PC-3 (cell line): ENCODE measurements at regions not wholly inside any gene's neighbourhood (a gene's known extent, or its start where the extent isn't known, plus 50 kb on each side); places are given as distances from the start of the nearest gene placed in this dataset.

Experiments
- ATAC-seq: fragments of 200-7000 bp; cut with Tn5 transposase; 2 replicates; pipeline ENCODE4 v1.9.1; 2020; ENCODE audit warnings: mild to moderate bottlenecking, moderate library complexity
- BruUV-seq: library from RNA; stranded (reverse); fragments of 400-500 nt; replicated peaks from 2 replicates; lab custom pipeline; 2021; lab: Mats Ljungman, UMichigan
- CTCF ChIA-PET: fragments of 300-600 bp; sonication (Branson Sonifier 250); formaldehyde crosslinking; loops from one replicate; lab custom pipeline; 2022; ENCODE audit warnings: antibody characterized with exemption; lab: Charles Lee
- POLR2A ChIA-PET: fragments of 300-600 bp; sonication (Branson Sonifier 250); formaldehyde crosslinking; loops from one replicate; lab custom pipeline; 2022; ENCODE audit warnings: antibody characterized with exemption; ENCODE audit not compliant: unreplicated experiment; lab: Charles Lee
- DNase-seq: peaks from one replicate; pipeline ENCODE4 v3.0.0-alpha.2; 2015
- H2AFZ ChIP-seq: fragments of 300-600 bp; sonication (generic); 2 replicates; pipeline ENCODE4 v1.6.0; 2016; ENCODE audit warnings: antibody characterized with exemption, low read length
- H3F3A ChIP-seq: fragments of 300-600 bp; sonication (generic); one replicate; pipeline ENCODE4 v1.6.0; 2017; ENCODE audit warnings: antibody characterized with exemption, low read length, control low read depth, mild to moderate bottlenecking; ENCODE audit not compliant: unreplicated experiment
- H3K27ac ChIP-seq: fragments of 300-600 bp; sonication (generic); 2 replicates; pipeline ENCODE4 v1.5.1; 2016; ENCODE audit warnings: mild to moderate bottlenecking, low read length
- H3K27me3 ChIP-seq: fragments of 300-600 bp; sonication (generic); 2 replicates; pipeline ENCODE4 v1.6.1; 2016; ENCODE audit warnings: low read length, mixed read lengths
- H3K36me3 ChIP-seq: fragments of 300-600 bp; sonication (generic); 2 replicates; pipeline ENCODE4 v1.6.1; 2016; ENCODE audit warnings: low read depth, mixed run types, low read length, mixed read lengths
- H3K4me1 ChIP-seq: fragments of 300-600 bp; sonication (generic); 2 replicates; pipeline ENCODE4 v1.5.1; 2016; ENCODE audit warnings: low read length; ENCODE audit not compliant: insufficient read depth
- H3K4me2 ChIP-seq: fragments of 300-600 bp; sonication (generic); 2 replicates; pipeline ENCODE4 v1.6.0; 2016; ENCODE audit warnings: low read length
- H3K4me3 ChIP-seq: fragments of 300-600 bp; sonication (generic); 2 replicates; pipeline ENCODE4 v1.5.1; 2016; ENCODE audit warnings: mild to moderate bottlenecking, low read length, mixed read lengths
- H3K79me2 ChIP-seq: fragments of 300-600 bp; sonication (generic); 2 replicates; pipeline ENCODE4 v1.6.1; 2017; ENCODE audit warnings: low read length, mixed read lengths
- H3K9ac ChIP-seq: fragments of 300-600 bp; sonication (generic); 2 replicates; pipeline ENCODE4 v1.6.0; 2016; ENCODE audit warnings: mild to moderate bottlenecking, low read length
- H3K9me2 ChIP-seq: fragments of 300-600 bp; sonication (generic); replicated peaks from 2 replicates; pipeline ENCODE4 v1.6.1; 2016; ENCODE audit warnings: mixed run types, low read length, mixed read lengths
- H3K9me3 ChIP-seq: fragments of 300-600 bp; sonication (generic); 2 replicates; pipeline ENCODE4 v1.6.1; 2016; ENCODE audit warnings: low read length, mixed read lengths
- H4K20me1 ChIP-seq: fragments of 300-600 bp; sonication (generic); 2 replicates; pipeline ENCODE4 v1.6.1; 2016; ENCODE audit warnings: low read length, mixed read lengths
- CTCF ChIP-seq: fragments of 300-600 bp; sonication (generic); conservative IDR thresholded peaks from 2 replicates; pipeline ENCODE4 v1.5.1; 2017; ENCODE audit warnings: antibody characterized with exemption, low read depth, mild to moderate bottlenecking, low read length
- EZH2 ChIP-seq: fragments of 300-600 bp; sonication (generic); IDR thresholded peaks from one replicate; pipeline ENCODE4 v1.6.1; 2017; ENCODE audit warnings: antibody characterized with exemption, mild to moderate bottlenecking, low read length; ENCODE audit not compliant: unreplicated experiment
- EZH2phosphoT487 ChIP-seq: fragments of 300-600 bp; sonication (generic); IDR thresholded peaks from 2 replicates; pipeline ENCODE4 v1.6.1; 2018; ENCODE audit warnings: mild to moderate bottlenecking, antibody characterized with exemption, low read length, borderline replicate concordance
- intact Hi-C: fragments of 100-400 bp; cut with micrococcal nuclease; formaldehyde crosslinking; loops from 2 replicates; pipeline ENCODE4 v1.9.0; 2023

- no peak overlapping the region for H3K9ac ChIP-seq
- BruUV-seq: no TSS peak
- peaks cover 39% of the 10 kb centered on the region for H3K4me1 ChIP-seq
- no peak overlapping the region for H3K4me3 ChIP-seq
- H4K20me1 ChIP-seq: no peaks in the 10 kb centered on the region
- ATAC-seq: no peak
- no peaks in the 10 kb centered on the region for H3K9me3 ChIP-seq
- H2AFZ ChIP-seq: no peak overlapping the region
- peak overlapping the region; percentile 35; the same call in 1 of the 2 replicates for H3K4me2 ChIP-seq
- ChIA-PET CTCF (no interaction called here), POLR2A (no interaction called here)
- H3K9me2 ChIP-seq: no peaks in the 10 kb centered on the region
- TF ChIP-seq EZH2phosphoT487 (no peak), CTCF (no peak), EZH2 (no peak)
- no peaks in the 10 kb centered on the region for H3K27me3 ChIP-seq
- no peak overlapping the region for H3K27ac ChIP-seq
- no peaks in the 10 kb centered on the region for H3F3A ChIP-seq
- DNase-seq: no peak
- no peaks in the 10 kb centered on the region for H3K36me3 ChIP-seq
- H3K79me2 ChIP-seq: no peaks in the 10 kb centered on the region
- intact Hi-C loops: no loop called here
Measured at GRCh38 chr20:6698723-6699122, 68.8 kb upstream of the BMP2 start.

- intact Hi-C loops: no loop called here
- Histone ChIP-seq H4K20me1 (no peaks in the 10 kb centered on the region), H3K27ac (peak overlapping the region; percentile 31), H2AFZ (no peak overlapping the region), H3F3A (no peaks in the 10 kb centered on the region), H3K36me3 (no peaks in the 10 kb centered on the region), H3K4me2 (peak overlapping the region; percentile 35), H3K4me1 (peaks cover 39% of the 10 kb centered on the region), H3K9me2 (no peaks in the 10 kb centered on the region), H3K9me3 (no peaks in the 10 kb centered on the region), H3K27me3 (peaks cover 4% of the 10 kb centered on the region; the same call in 1 of the 2 replicates), H3K79me2 (no peaks in the 10 kb centered on the region), H3K9ac (no peak overlapping the region), H3K4me3 (no peak overlapping the region)
- no TSS peak for BruUV-seq
- TF ChIP-seq EZH2phosphoT487 (no peak), CTCF (no peak), EZH2 (no peak)
- ATAC-seq (no peak), DNase-seq (peak; percentile 94)
- ChIA-PET POLR2A (no interaction called here), CTCF (no interaction called here)
Measured at GRCh38 chr20:6698056-6698455, 69.4 kb upstream of the BMP2 start.

- Histone ChIP-seq H3K4me3 (no peak overlapping the region), H3K9me3 (no peaks in the 10 kb centered on the region), H3K79me2 (no peaks in the 10 kb centered on the region), H3K9me2 (no peaks in the 10 kb centered on the region), H4K20me1 (no peaks in the 10 kb centered on the region), H2AFZ (0 out of 2 replicates have a peak overlapping the region, but pooled peaks have one; percentile 0), H3F3A (no peaks in the 10 kb centered on the region), H3K36me3 (no peaks in the 10 kb centered on the region), H3K4me2 (peak overlapping the region; percentile 35), H3K4me1 (peaks cover 38% of the 10 kb centered on the region), H3K27ac (peak overlapping the region; percentile 31), H3K27me3 (peaks cover 5% of the 10 kb centered on the region; the same call in 1 of the 2 replicates), H3K9ac (no peak overlapping the region)
- intact Hi-C loops: no loop called here
- DNase-seq (no peak), ATAC-seq (no peak)
- ChIA-PET POLR2A (interaction anchor here (0.7 kb wide), 1 partner anchor 400 kb away, joined by 3 read pairs; no protein-coding TSS in a partner anchor), CTCF (no interaction called here)
- no peak for TF ChIP-seq EZH2
- no peak for TF ChIP-seq EZH2phosphoT487
- no peak for TF ChIP-seq CTCF
- BruUV-seq: no TSS peak
Measured at GRCh38 chr20:6697228-6697972, 70.1 kb upstream of the BMP2 start.
